SK-N-SH (cell line): ENCODE measurements at regions not wholly inside any gene's neighbourhood (a gene's known extent, or its start where the extent isn't known, plus 50 kb on each side); places are given as distances from the start of the nearest gene placed in this dataset.

Experiments
- EZH2phosphoT487 ChIP-seq: fragments of 200-600 bp; sonication (generic); IDR thresholded peaks from 2 replicates; pipeline ENCODE4 v1.6.1; 2017; ENCODE audit warnings: low read depth, mixed run types, mild to moderate bottlenecking, antibody characterized with exemption, moderate library complexity, borderline replicate concordance
- FOSL2 ChIP-seq: IDR thresholded peaks from 2 replicates; pipeline ENCODE4 v1.4.0; 2012; ENCODE audit warnings: low read depth, mild to moderate bottlenecking, moderate library complexity, borderline replicate concordance
- FOXM1 ChIP-seq: IDR thresholded peaks from 2 replicates; pipeline ENCODE4 v1.4.0; 2012; ENCODE audit warnings: low read depth, mild to moderate bottlenecking
- GABPA ChIP-seq: IDR thresholded peaks from 2 replicates; pipeline ENCODE4 v1.4.0; 2012; ENCODE audit warnings: low read depth, mild to moderate bottlenecking
- JUND ChIP-seq: IDR thresholded peaks from 2 replicates; pipeline ENCODE4 v1.4.0; 2012
- NRF1 ChIP-seq: IDR thresholded peaks from 2 replicates; pipeline ENCODE4 v1.6.1; 2012; ENCODE audit warnings: low read depth, mild to moderate bottlenecking, low read length
- RAD21 ChIP-seq: IDR thresholded peaks from 2 replicates; pipeline ENCODE4 v1.6.1; 2012; ENCODE audit warnings: mild to moderate bottlenecking, low read length
- YY1 ChIP-seq: IDR thresholded peaks from 2 replicates; pipeline ENCODE4 v1.4.0; 2012; ENCODE audit warnings: low read depth, mild to moderate bottlenecking
- TF ChIP-seq, protein P1 (sequence below): fragments of 200-600 bp; sonication (generic); IDR thresholded peaks from 2 replicates; pipeline ENCODE4 v1.6.1; 2017; ENCODE audit warnings: antibody characterized with exemption, mild to moderate bottlenecking, moderate library complexity
- TF ChIP-seq, protein P2 (sequence below): IDR thresholded peaks from 2 replicates; pipeline ENCODE4 v1.4.0; 2012; ENCODE audit warnings: low read depth, borderline replicate concordance
- TF ChIP-seq, protein P3 (sequence below): IDR thresholded peaks from 2 replicates; pipeline ENCODE4; 2012
- TF ChIP-seq, protein P4 (sequence below): fragments of 150-350 bp; IDR thresholded peaks from 2 replicates; pipeline ENCODE4 v1.6.1; 2016; ENCODE audit warnings: mild to moderate bottlenecking, low read depth, low read length

DNA sequence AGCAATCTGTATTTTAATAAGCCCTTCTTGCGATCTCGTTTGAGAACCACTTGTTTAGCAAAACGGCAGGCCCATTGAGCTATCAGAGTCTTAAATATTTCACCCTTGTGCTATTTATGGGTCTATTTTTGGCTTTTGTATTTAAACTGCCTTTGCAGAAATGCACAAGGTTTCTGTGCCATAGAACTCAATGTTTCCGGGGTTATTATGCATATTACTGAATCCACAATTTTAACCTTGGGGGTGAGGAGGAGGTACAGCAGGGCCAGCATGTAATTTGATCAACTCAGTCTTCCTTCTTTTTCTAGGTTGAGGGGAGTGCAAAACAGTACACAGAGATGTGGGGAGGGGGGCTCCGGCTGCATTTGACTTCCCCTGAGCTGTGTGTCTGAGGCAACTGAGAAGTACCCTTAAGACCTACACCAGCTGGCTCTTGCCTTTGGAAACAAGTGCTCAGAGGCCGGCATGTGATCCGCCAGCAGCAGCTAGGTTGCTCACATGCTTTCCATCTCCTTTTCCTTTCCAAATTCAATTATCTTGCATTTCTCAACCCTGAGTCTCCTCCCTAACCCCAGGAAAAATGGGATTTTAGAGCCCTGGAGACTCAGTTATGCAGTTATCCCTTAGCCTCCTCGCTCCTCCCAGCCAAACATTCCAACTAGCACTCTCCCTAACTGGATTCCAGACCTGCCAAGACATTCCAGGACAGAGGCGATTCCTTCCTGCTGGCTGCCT lies 103.0 kb downstream of the HNRNPLL start:
- TF ChIP-seq NRF1 = no peak
- TF ChIP-seq, protein P1, sequence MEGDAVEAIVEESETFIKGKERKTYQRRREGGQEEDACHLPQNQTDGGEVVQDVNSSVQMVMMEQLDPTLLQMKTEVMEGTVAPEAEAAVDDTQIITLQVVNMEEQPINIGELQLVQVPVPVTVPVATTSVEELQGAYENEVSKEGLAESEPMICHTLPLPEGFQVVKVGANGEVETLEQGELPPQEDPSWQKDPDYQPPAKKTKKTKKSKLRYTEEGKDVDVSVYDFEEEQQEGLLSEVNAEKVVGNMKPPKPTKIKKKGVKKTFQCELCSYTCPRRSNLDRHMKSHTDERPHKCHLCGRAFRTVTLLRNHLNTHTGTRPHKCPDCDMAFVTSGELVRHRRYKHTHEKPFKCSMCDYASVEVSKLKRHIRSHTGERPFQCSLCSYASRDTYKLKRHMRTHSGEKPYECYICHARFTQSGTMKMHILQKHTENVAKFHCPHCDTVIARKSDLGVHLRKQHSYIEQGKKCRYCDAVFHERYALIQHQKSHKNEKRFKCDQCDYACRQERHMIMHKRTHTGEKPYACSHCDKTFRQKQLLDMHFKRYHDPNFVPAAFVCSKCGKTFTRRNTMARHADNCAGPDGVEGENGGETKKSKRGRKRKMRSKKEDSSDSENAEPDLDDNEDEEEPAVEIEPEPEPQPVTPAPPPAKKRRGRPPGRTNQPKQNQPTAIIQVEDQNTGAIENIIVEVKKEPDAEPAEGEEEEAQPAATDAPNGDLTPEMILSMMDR = no peak
- TF ChIP-seq GABPA = no peak
- TF ChIP-seq, protein P2, sequence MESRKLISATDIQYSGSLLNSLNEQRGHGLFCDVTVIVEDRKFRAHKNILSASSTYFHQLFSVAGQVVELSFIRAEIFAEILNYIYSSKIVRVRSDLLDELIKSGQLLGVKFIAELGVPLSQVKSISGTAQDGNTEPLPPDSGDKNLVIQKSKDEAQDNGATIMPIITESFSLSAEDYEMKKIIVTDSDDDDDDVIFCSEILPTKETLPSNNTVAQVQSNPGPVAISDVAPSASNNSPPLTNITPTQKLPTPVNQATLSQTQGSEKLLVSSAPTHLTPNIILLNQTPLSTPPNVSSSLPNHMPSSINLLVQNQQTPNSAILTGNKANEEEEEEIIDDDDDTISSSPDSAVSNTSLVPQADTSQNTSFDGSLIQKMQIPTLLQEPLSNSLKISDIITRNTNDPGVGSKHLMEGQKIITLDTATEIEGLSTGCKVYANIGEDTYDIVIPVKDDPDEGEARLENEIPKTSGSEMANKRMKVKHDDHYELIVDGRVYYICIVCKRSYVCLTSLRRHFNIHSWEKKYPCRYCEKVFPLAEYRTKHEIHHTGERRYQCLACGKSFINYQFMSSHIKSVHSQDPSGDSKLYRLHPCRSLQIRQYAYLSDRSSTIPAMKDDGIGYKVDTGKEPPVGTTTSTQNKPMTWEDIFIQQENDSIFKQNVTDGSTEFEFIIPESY = no peak
- TF ChIP-seq RAD21 = no peak
- no peak for TF ChIP-seq YY1
- TF ChIP-seq, protein P3, sequence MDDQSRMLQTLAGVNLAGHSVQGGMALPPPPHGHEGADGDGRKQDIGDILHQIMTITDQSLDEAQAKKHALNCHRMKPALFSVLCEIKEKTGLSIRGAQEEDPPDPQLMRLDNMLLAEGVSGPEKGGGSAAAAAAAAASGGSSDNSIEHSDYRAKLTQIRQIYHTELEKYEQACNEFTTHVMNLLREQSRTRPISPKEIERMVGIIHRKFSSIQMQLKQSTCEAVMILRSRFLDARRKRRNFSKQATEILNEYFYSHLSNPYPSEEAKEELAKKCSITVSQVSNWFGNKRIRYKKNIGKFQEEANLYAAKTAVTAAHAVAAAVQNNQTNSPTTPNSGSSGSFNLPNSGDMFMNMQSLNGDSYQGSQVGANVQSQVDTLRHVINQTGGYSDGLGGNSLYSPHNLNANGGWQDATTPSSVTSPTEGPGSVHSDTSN = no peak
- TF ChIP-seq, protein P4, sequence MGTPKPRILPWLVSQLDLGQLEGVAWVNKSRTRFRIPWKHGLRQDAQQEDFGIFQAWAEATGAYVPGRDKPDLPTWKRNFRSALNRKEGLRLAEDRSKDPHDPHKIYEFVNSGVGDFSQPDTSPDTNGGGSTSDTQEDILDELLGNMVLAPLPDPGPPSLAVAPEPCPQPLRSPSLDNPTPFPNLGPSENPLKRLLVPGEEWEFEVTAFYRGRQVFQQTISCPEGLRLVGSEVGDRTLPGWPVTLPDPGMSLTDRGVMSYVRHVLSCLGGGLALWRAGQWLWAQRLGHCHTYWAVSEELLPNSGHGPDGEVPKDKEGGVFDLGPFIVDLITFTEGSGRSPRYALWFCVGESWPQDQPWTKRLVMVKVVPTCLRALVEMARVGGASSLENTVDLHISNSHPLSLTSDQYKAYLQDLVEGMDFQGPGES = no peak
- no peak for TF ChIP-seq EZH2phosphoT487
- TF ChIP-seq JUND = no peak
- no peak for TF ChIP-seq FOSL2
- TF ChIP-seq FOXM1 = no peak
